ENCODE measurements at regions not wholly inside any gene's neighbourhood (a gene's known extent, or its start where the extent isn't known, plus 50 kb on each side); places are given as distances from the start of the nearest gene placed in this dataset.

DNA sequence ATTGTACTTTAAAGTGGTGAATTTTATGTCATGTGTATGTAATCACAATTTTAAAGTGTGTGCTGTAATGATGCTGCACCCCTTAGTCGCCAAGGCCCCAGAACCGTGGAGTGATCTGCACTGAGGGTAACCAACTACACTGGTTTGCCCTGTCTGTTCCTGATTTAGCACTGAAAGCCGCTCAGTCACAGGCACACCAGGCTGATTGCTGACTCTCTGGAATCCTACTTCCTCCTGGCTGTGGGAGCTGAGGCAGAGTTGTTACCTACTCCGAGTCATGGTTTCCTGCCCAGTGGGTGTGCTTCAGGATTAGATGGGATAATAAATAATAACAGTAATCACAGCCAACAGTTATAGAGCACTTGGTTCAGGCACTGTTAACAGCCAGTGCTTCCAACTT lies 645.4 kb downstream of the BCOR start:
- Histone ChIP-seq H3K4me2 (ENCODE audit: low read depth, low read length, poor library complexity, severe bottlenecking) (no peak overlapping the region), H3K27me3 (ENCODE audit: low read length) (no peaks in the 10 kb centered on the region), H3K79me2 (ENCODE audit: low read length) (no peaks in the 10 kb centered on the region), H3K4me3 (ENCODE audit: low read length) (no peak overlapping the region), H3K4me1 (ENCODE audit: low read length) (no peaks in the 10 kb centered on the region), H4K20me1 (ENCODE audit: insufficient read depth, low read depth, low read length) (no peaks in the 10 kb centered on the region), H3K9me2 (replicated peaks; ENCODE audit: insufficient read depth, low read length) (no peaks in the 10 kb centered on the region), H3K9me3 (ENCODE audit: low read length) (no peaks in the 10 kb centered on the region), H3K9ac (ENCODE audit: low read length) (no peak overlapping the region), H3K36me3 (ENCODE audit: insufficient read depth, low read length) (no peaks in the 10 kb centered on the region), H3K27ac (ENCODE audit: low read length) (no peak overlapping the region), H2AFZ (ENCODE audit: low read length) (no peak overlapping the region)
- DNase-seq, result no peak

DNA sequence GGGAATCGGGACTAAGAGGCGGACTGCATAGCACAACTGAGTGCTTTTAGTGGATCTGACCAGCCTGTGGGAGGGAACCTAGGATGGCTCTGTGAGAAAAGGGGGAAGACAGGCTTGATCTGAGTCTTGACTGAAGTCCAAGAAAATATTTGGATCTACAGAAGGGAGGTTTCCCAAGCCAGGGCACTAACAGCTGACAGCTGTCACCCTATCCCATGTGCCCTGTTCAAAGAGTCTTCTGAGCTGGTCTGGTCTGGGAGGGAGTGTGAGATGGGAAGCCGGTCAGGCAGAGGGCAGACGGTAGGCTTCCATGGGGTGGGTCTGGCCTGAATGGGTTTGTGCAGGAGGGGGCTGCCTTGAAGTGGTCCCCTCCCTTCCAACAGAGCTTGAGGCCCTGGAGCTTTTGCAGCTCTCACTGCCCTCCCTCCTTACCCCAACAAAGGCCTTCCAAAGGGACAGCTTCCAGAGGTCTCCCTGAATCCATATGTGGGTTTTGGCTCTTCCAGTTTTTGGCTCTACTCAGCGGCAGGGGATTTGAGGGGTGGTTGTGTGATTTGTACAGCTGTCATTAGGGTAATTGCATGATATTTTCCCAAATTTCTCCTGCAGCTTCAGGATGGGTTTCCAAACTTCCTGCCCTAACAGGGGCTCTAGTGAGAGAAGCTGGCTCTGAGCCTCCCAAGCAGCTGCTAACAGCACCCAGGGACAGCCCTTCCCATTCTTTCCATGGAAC lies 643.7 kb downstream of the BCOR start:
- Histone ChIP-seq H3K79me2 (ENCODE audit: low read length) (no peaks in the 10 kb centered on the region), H3K9ac (ENCODE audit: low read length) (no peak overlapping the region), H3K9me2 (replicated peaks; ENCODE audit: insufficient read depth, low read length) (no peaks in the 10 kb centered on the region), H3K4me2 (ENCODE audit: low read depth, low read length, poor library complexity, severe bottlenecking) (no peak overlapping the region), H4K20me1 (ENCODE audit: insufficient read depth, low read depth, low read length) (no peaks in the 10 kb centered on the region), H3K9me3 (ENCODE audit: low read length) (no peaks in the 10 kb centered on the region), H3K27me3 (ENCODE audit: low read length) (no peaks in the 10 kb centered on the region), H3K36me3 (ENCODE audit: insufficient read depth, low read length) (no peaks in the 10 kb centered on the region), H3K27ac (ENCODE audit: low read length) (no peak overlapping the region), H3K4me3 (ENCODE audit: low read length) (no peak overlapping the region), H2AFZ (ENCODE audit: low read length) (no peak overlapping the region), H3K4me1 (ENCODE audit: low read length) (no peaks in the 10 kb centered on the region)
- no peak for DNase-seq

DNA sequence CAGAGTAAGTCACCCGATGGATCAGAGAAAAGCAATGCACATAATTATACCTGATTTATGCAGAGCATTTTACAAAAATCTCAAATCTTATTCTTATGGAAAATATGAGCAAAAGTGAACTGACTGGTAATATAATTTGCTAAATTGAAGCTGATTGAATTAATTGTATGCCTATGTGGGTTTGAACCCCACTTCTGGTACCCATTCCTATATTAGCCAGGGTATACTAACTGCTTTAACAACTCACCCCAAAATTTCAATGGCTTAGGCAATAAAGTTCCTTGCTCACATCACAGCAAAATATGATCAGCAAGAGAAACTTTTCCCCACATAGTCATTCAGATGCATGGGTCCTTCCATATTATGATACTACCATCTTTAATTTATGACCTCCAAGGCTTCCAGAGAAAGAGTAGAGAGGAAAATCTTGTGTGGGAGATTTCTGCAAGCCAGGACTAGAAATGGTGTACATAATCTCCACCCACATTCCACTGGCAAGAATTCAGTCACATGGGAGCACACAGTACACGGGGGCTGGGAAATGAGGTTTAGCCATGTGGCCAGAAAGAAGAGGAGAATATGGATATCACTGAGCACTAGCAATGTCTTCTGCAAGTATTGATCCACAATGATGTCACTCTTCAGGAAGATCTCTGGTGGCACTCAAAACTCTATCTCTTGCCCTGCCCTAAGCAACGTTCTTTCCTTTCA lies 640.7 kb downstream of the BCOR start:
- Histone ChIP-seq H3K27me3 (ENCODE audit: low read length) (no peaks in the 10 kb centered on the region), H3K9me2 (replicated peaks; ENCODE audit: insufficient read depth, low read length) (no peaks in the 10 kb centered on the region), H3K27ac (ENCODE audit: low read length) (no peak overlapping the region), H3K36me3 (ENCODE audit: insufficient read depth, low read length) (no peaks in the 10 kb centered on the region), H3K4me3 (ENCODE audit: low read length) (no peak overlapping the region), H4K20me1 (ENCODE audit: insufficient read depth, low read depth, low read length) (no peaks in the 10 kb centered on the region), H2AFZ (ENCODE audit: low read length) (no peak overlapping the region), H3K4me2 (ENCODE audit: low read depth, low read length, poor library complexity, severe bottlenecking) (no peak overlapping the region), H3K9me3 (ENCODE audit: low read length) (no peaks in the 10 kb centered on the region), H3K4me1 (ENCODE audit: low read length) (no peaks in the 10 kb centered on the region), H3K79me2 (ENCODE audit: low read length) (no peaks in the 10 kb centered on the region), H3K9ac (ENCODE audit: low read length) (no peak overlapping the region)
- no peak for DNase-seq

DNA sequence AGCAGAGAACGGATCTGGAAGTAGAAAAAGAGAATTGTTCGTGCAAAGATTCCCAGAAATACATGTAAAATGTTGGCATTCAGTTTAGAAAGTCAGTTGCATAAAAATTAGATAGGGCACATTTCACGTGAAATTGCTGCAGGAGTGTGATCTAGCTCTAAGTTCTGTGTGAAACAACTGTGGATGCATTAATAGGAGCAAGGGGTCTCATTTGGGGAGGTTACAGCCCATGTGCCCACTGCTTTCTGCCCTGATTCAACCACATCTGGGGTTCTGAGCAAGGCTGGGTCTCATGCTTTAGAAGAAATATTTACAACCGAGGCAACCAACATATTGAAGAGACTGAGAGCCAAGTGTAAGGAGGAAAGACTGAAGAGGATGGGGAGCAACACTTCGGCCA lies 639.0 kb downstream of the BCOR start:
- no peak overlapping the region for H3K4me2 ChIP-seq (ENCODE audit: low read depth, low read length, poor library complexity, severe bottlenecking)

DNA sequence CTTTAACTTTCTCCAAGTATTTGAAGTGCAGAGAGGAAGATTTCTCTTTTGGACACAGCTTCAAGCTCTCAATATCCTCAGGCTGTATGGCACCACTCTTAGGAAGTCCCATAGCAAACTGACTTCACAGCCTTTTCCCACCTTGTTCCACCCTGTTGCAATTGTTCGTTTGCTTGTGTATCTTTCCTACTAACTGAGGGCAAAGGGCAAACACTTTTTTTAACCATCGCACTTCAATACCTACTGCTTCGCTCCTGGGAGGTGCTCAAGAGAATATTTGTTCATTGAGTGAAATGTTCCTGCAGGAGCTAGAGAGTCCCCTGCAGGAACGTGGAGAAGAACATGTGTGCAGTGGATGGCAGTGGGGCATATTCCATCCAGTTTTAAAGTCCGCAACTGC lies 638.6 kb downstream of the BCOR start:
- DNase-seq, result no peak
- Histone ChIP-seq H3K4me3 (ENCODE audit: low read length) (no peak overlapping the region), H4K20me1 (ENCODE audit: insufficient read depth, low read depth, low read length) (no peaks in the 10 kb centered on the region), H3K27me3 (ENCODE audit: low read length) (no peaks in the 10 kb centered on the region), H3K4me2 (ENCODE audit: low read depth, low read length, poor library complexity, severe bottlenecking) (no peak overlapping the region), H3K79me2 (ENCODE audit: low read length) (no peaks in the 10 kb centered on the region), H3K4me1 (ENCODE audit: low read length) (no peaks in the 10 kb centered on the region), H3K9me3 (ENCODE audit: low read length) (no peaks in the 10 kb centered on the region), H3K27ac (ENCODE audit: low read length) (no peak overlapping the region), H3K9me2 (replicated peaks; ENCODE audit: insufficient read depth, low read length) (no peaks in the 10 kb centered on the region), H3K9ac (ENCODE audit: low read length) (no peak overlapping the region), H3K36me3 (ENCODE audit: insufficient read depth, low read length) (no peaks in the 10 kb centered on the region), H2AFZ (ENCODE audit: low read length) (no peak overlapping the region)

More for the DNA sequence above, 639.0 kb downstream of the BCOR start:
- Histone ChIP-seq H3K9me2 (replicated peaks; ENCODE audit: insufficient read depth, low read length) (no peaks in the 10 kb centered on the region), H3K4me1 (ENCODE audit: low read length) (no peaks in the 10 kb centered on the region), H3K79me2 (ENCODE audit: low read length) (no peaks in the 10 kb centered on the region), H3K36me3 (ENCODE audit: insufficient read depth, low read length) (no peaks in the 10 kb centered on the region), H4K20me1 (ENCODE audit: insufficient read depth, low read depth, low read length) (no peaks in the 10 kb centered on the region), H3K27me3 (ENCODE audit: low read length) (no peaks in the 10 kb centered on the region), H3K4me3 (ENCODE audit: low read length) (no peak overlapping the region), H3K27ac (ENCODE audit: low read length) (no peak overlapping the region), H3K9me3 (ENCODE audit: low read length) (no peaks in the 10 kb centered on the region), H2AFZ (ENCODE audit: low read length) (no peak overlapping the region), H3K9ac (ENCODE audit: low read length) (no peak overlapping the region)
- DNase-seq, result no peak

DNA sequence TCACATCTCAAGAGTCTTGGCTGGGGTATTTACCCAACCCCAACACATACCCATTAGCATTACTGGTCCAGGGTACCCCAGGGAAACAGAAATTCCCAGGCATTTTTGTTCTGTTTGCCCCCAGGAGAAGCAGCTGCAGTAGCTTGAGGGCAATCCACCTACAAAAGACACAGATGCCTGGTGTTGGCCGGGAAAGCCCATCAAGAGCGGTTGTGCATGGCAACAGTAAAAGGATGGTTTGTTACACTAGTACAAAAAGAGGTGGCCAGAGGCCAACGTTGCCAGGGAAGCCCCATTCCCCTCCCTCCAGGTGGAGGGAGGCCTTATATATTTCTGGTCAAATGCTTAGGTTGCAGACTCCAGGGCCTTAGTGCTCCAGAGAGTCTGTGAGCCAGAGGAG lies 637.8 kb downstream of the BCOR start:
- Histone ChIP-seq H3K4me2 (ENCODE audit: low read depth, low read length, poor library complexity, severe bottlenecking) (no peak overlapping the region), H3K79me2 (ENCODE audit: low read length) (no peaks in the 10 kb centered on the region), H3K9me2 (replicated peaks; ENCODE audit: insufficient read depth, low read length) (no peaks in the 10 kb centered on the region), H3K36me3 (ENCODE audit: insufficient read depth, low read length) (no peaks in the 10 kb centered on the region), H3K4me1 (ENCODE audit: low read length) (no peaks in the 10 kb centered on the region), H3K27me3 (ENCODE audit: low read length) (no peaks in the 10 kb centered on the region), H3K9ac (ENCODE audit: low read length) (no peak overlapping the region), H4K20me1 (ENCODE audit: insufficient read depth, low read depth, low read length) (no peaks in the 10 kb centered on the region), H3K9me3 (ENCODE audit: low read length) (no peaks in the 10 kb centered on the region), H3K27ac (ENCODE audit: low read length) (no peak overlapping the region), H3K4me3 (ENCODE audit: low read length) (no peak overlapping the region), H2AFZ (ENCODE audit: low read length) (no peak overlapping the region)
- no peak for DNase-seq

DNA sequence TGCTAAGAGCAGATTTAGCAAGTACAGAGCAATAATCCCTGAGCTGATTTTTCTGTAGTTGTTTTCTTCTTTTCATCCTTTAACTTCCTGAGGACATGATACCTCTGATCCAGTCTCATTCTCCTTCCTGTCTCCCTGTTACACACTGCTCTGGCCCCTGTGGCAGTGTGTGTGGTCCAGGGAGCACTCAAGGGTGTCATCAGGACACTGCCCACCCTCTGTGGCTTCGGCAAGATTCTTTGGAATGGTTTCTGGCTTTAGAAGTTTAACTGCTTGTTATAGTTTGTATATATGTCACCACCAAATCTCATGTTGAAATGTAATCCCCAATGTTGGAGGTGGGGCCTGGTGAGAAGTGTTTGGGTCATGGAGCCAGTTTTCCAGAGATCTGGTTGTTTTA lies 637.3 kb downstream of the BCOR start:
- no peak overlapping the region for H3K9ac ChIP-seq (ENCODE audit: low read length)
- no peaks in the 10 kb centered on the region for H3K36me3 ChIP-seq (ENCODE audit: insufficient read depth, low read length)
- no peaks in the 10 kb centered on the region for H3K9me3 ChIP-seq (ENCODE audit: low read length)
- H3K4me2 ChIP-seq (ENCODE audit: low read depth, low read length, poor library complexity, severe bottlenecking), result no peak overlapping the region
- no peaks in the 10 kb centered on the region for H3K4me1 ChIP-seq (ENCODE audit: low read length)
- no peaks in the 10 kb centered on the region for H3K27me3 ChIP-seq (ENCODE audit: low read length)
- no peak overlapping the region for H2AFZ ChIP-seq (ENCODE audit: low read length)
- no peaks in the 10 kb centered on the region for H3K79me2 ChIP-seq (ENCODE audit: low read length)
- no peaks in the 10 kb centered on the region for H3K9me2 ChIP-seq (replicated peaks; ENCODE audit: insufficient read depth, low read length)
- no peaks in the 10 kb centered on the region for H4K20me1 ChIP-seq (ENCODE audit: insufficient read depth, low read depth, low read length)
- no peak overlapping the region for H3K4me3 ChIP-seq (ENCODE audit: low read length)
- no peak for DNase-seq
- no peak overlapping the region for H3K27ac ChIP-seq (ENCODE audit: low read length)

DNA sequence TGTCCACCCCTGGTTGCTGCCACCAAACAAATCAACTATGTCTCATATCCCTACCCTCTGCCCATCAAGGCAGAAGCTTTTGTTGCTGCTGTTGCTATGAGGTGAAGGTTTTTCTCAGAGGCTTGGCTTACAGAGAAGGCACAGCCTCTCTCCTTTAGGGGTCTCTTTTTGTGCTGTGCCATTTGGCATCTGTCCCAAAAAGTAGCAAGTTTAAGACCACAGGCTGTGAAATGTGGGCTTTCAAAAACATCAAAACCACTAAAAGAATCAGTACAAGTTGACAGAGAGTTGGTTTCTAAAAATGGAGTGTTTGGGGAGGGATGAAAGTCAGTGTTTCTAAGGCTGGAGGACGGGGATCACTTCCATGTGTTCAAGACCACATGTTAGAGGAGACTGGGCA lies 634.9 kb downstream of the BCOR start:
- Histone ChIP-seq H3K4me3 (ENCODE audit: low read length) (no peak overlapping the region), H3K9me2 (replicated peaks; ENCODE audit: insufficient read depth, low read length) (no peaks in the 10 kb centered on the region), H3K9ac (ENCODE audit: low read length) (no peak overlapping the region), H3K27me3 (ENCODE audit: low read length) (no peaks in the 10 kb centered on the region), H3K9me3 (ENCODE audit: low read length) (no peaks in the 10 kb centered on the region), H3K4me1 (ENCODE audit: low read length) (no peaks in the 10 kb centered on the region), H4K20me1 (ENCODE audit: insufficient read depth, low read depth, low read length) (no peaks in the 10 kb centered on the region), H3K4me2 (ENCODE audit: low read depth, low read length, poor library complexity, severe bottlenecking) (no peak overlapping the region), H3K36me3 (ENCODE audit: insufficient read depth, low read length) (no peaks in the 10 kb centered on the region), H3K79me2 (ENCODE audit: low read length) (no peaks in the 10 kb centered on the region), H3K27ac (ENCODE audit: low read length) (no peak overlapping the region), H2AFZ (ENCODE audit: low read length) (no peak overlapping the region)
- DNase-seq, result no peak

Data from Karpas-422 (cell line).